ENCODE measurements at regions not wholly inside any gene's neighbourhood (a gene's known extent, or its start where the extent isn't known, plus 50 kb on each side); places are given as distances from the start of the nearest gene placed in this dataset.

DNA sequence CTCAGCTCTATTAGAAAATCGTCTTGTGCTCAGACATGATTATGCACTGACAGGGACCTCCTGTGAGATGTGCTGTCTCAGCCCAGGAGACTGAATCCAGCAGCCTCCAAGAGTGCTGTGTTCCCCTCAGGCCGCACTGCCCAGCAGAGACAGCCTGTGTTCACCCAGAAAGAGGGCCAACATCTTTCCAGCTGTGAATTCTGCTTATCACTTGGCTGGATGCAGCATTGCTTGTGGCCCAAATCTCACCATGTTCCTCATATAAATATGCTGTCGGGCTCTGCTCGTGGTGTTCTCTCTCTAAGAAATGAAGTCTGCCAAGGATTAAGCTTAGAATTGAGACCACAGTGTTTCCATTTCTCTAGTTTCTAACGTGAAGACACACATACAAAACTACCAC lies 983.0 kb upstream of the WWC1 start:
- CTCF ChIA-PET = interaction anchor here (0.7 kb wide), 1 partner anchor 1975 kb away, joined by 4 read pairs; no protein-coding TSS in a partner anchor

GRCh38 chr5:167309941-167310517 lies 981.4 kb upstream of the WWC1 start:
- no peak for DNase-seq (ENCODE audit: unreplicated experiment)
- no TSS peak for BruUV-seq (replicated peaks)
- TF ChIP-seq CTCF (IDR thresholded peaks at IDR 0.05; ENCODE audit: unreplicated experiment) = no peak
- H3K27me3 Mint-ChIP-seq (ENCODE audit: insufficient read depth, unreplicated experiment) = no peaks in the 10 kb centered on the region
- H3K4me1 Mint-ChIP-seq (ENCODE audit: insufficient read depth, unreplicated experiment) = no peaks in the 10 kb centered on the region
- no peaks in the 10 kb centered on the region for H3K36me3 Mint-ChIP-seq (ENCODE audit: insufficient read depth, unreplicated experiment)
- no peaks in the 10 kb centered on the region for H3K9me3 Mint-ChIP-seq (ENCODE audit: unreplicated experiment)
- POLR2A ChIA-PET = interaction anchor here (0.7 to 0.9 kb wide), 3 partner anchors 14 to 789 kb away, joined by 3 to 4 read pairs (median 3); no protein-coding TSS in a partner anchor
- H3K4me3 Mint-ChIP-seq (ENCODE audit: unreplicated experiment) = no peak overlapping the region
- CTCF ChIA-PET = interaction anchor here (0.8 kb wide), 1 partner anchor 277 kb away, joined by 8 read pairs; no protein-coding TSS in a partner anchor
- H3K27ac Mint-ChIP-seq (ENCODE audit: low read depth, unreplicated experiment) = no peak overlapping the region
- intact Hi-C loops (cut with micrococcal nuclease) = no loop called here

More for the DNA sequence above, 983.0 kb upstream of the WWC1 start:
- H3K4me1 Mint-ChIP-seq (ENCODE audit: insufficient read depth, unreplicated experiment) = no peaks in the 10 kb centered on the region
- no peaks in the 10 kb centered on the region for H3K27me3 Mint-ChIP-seq (ENCODE audit: insufficient read depth, unreplicated experiment)
- TF ChIP-seq CTCF (IDR thresholded peaks at IDR 0.05; ENCODE audit: unreplicated experiment) = no peak
- no TSS peak for BruUV-seq (replicated peaks)
- H3K4me3 Mint-ChIP-seq (ENCODE audit: unreplicated experiment) = no peak overlapping the region
- H3K27ac Mint-ChIP-seq (ENCODE audit: low read depth, unreplicated experiment) = no peak overlapping the region
- H3K9me3 Mint-ChIP-seq (ENCODE audit: unreplicated experiment) = no peaks in the 10 kb centered on the region
- POLR2A ChIA-PET = interaction anchor here (0.9 kb wide), 1 partner anchor 13 kb away, joined by 4 read pairs; no protein-coding TSS in a partner anchor
- intact Hi-C loops (cut with micrococcal nuclease) = no loop called here
- H3K36me3 Mint-ChIP-seq (ENCODE audit: insufficient read depth, unreplicated experiment) = no peaks in the 10 kb centered on the region
- no peak for DNase-seq (ENCODE audit: unreplicated experiment)

DNA sequence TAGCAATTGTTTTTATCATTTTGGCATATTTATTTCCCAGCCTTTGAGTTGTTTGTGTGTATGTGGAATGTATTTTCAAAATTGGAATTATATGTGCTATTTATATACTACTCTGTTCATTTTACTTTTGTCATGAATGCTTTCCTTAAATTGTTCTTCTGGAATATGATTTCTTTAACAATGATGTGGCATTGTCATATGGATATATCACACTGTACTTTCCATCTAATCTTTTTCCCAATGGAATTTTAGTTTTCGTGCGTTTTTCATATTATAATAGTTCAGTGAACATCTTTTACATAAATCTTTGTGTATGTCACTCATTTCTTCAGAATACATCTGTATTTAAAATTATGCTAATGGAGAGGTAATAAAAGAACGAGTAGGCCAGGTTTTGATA lies 980.1 kb upstream of the WWC1 start:
- intact Hi-C loops (cut with micrococcal nuclease) = no loop called here
- CTCF ChIA-PET = no interaction called here
- Mint-ChIP-seq H3K36me3 (ENCODE audit: insufficient read depth, unreplicated experiment) (no peaks in the 10 kb centered on the region), H3K9me3 (ENCODE audit: unreplicated experiment) (no peaks in the 10 kb centered on the region), H3K4me3 (ENCODE audit: unreplicated experiment) (no peak overlapping the region), H3K27ac (ENCODE audit: low read depth, unreplicated experiment) (no peak overlapping the region), H3K27me3 (ENCODE audit: insufficient read depth, unreplicated experiment) (no peaks in the 10 kb centered on the region), H3K4me1 (ENCODE audit: insufficient read depth, unreplicated experiment) (no peaks in the 10 kb centered on the region)
- POLR2A ChIA-PET = no interaction called here
- DNase-seq (ENCODE audit: unreplicated experiment) = no peak
- no TSS peak for BruUV-seq (replicated peaks)
- no peak for TF ChIP-seq CTCF (IDR thresholded peaks at IDR 0.05; ENCODE audit: unreplicated experiment)

- BruUV-seq (replicated peaks) = no TSS peak
- H3K27ac Mint-ChIP-seq (ENCODE audit: low read depth, unreplicated experiment) = no peak overlapping the region
- H3K27me3 Mint-ChIP-seq (ENCODE audit: insufficient read depth, unreplicated experiment) = no peaks in the 10 kb centered on the region
- H3K36me3 Mint-ChIP-seq (ENCODE audit: insufficient read depth, unreplicated experiment) = no peaks in the 10 kb centered on the region
- ChIA-PET POLR2A (interaction anchor here (0.6 kb wide), 1 partner anchor 53 kb away, joined by 5 read pairs; no protein-coding TSS in a partner anchor), CTCF (no interaction called here)
- DNase-seq (ENCODE audit: unreplicated experiment) = no peak
- no peak for TF ChIP-seq CTCF (IDR thresholded peaks at IDR 0.05; ENCODE audit: unreplicated experiment)
- H3K9me3 Mint-ChIP-seq (ENCODE audit: unreplicated experiment) = no peaks in the 10 kb centered on the region
- intact Hi-C loops (cut with micrococcal nuclease) = no loop called here
- H3K4me1 Mint-ChIP-seq (ENCODE audit: insufficient read depth, unreplicated experiment) = no peaks in the 10 kb centered on the region
- H3K4me3 Mint-ChIP-seq (ENCODE audit: unreplicated experiment) = no peak overlapping the region
Observed at GRCh38 chr5:167312225-167312624, 979.2 kb upstream of the WWC1 start.

Measured in MCF 10A (cell line).